Esophagus muscularis mucosa (tissue), 4 donors: ENCODE measurements at regions not wholly inside any gene's neighbourhood (a gene's known extent, or its start where the extent isn't known, plus 50 kb on each side); places are given as distances from the start of the nearest gene placed in this dataset.

Experiments used
- DNase-seq: peaks from one replicate; pipeline ENCODE4 v3.0.0-alpha.2; 2017; ENCODE audit errors: extremely low spot score
- H3K27ac ChIP-seq, 4 donors: fragments of 200-600 bp; sonication (generic); replicated peaks in 1 of 4; 1 replicate in 3 of 4; 2 replicates in 1 of 4; pipeline ENCODE4 v1.5.1; 2016 to 2019; ENCODE audit warnings: mild to moderate bottlenecking in 1 of 4
- H3K27me3 ChIP-seq, 4 donors: fragments of 200-600 bp; sonication (generic); one replicate each; pipeline versions ENCODE4 v1.5.1 to v1.6.0; 2016 to 2019
- H3K36me3 ChIP-seq, 4 donors: fragments of 200-600 bp; sonication (generic); one replicate each; pipeline ENCODE4 v1.5.1; 2016 to 2019
- H3K4me1 ChIP-seq, 4 donors: fragments of 200-600 bp; sonication (generic); one replicate each; pipeline ENCODE4 v1.5.1; 2016 to 2019
- H3K4me3 ChIP-seq, 4 donors: fragments of 200-600 bp; sonication (generic); 1 replicate in 2 of 4; 2 replicates in 2 of 4; pipeline ENCODE4 v1.5.1; 2016 to 2019; ENCODE audit warnings: mild to moderate bottlenecking in 4 of 4, moderate library complexity in 1 of 4
- H3K9me3 ChIP-seq, 4 donors: fragments of 200-600 bp; sonication (generic); 1 replicate in 3 of 4; 2 replicates in 1 of 4; pipeline ENCODE4 v1.5.1; 2016 to 2019
- EP300 ChIP-seq: sonication (generic); formaldehyde crosslinking; IDR thresholded peaks from one replicate; pipeline ENCODE4 v1.6.1; 2017; ENCODE audit warnings: antibody characterized with exemption
- POLR2A ChIP-seq: fragments of 450-650 bp; IDR thresholded peaks from one replicate; pipeline ENCODE4 v1.6.1; 2017; ENCODE audit warnings: antibody characterized with exemption, moderate library complexity, mild to moderate bottlenecking, low read depth
- POLR2AphosphoS5 ChIP-seq, 2 donors: sonication (generic); formaldehyde crosslinking; IDR thresholded peaks; one replicate each; pipeline ENCODE4 v1.6.1; 2017; ENCODE audit warnings: antibody characterized with exemption in 2 of 2
- WGBS: methylation state at CpG from one replicate; pipeline ENCODE4 v1.1.5; 2018; 5-methylcytosine and 5-hydroxymethylcytosine counted together
- intact Hi-C: fragments of 100-400 bp; cut with DNase I; formaldehyde crosslinking; loops from one replicate; pipeline ENCODE4 v1.15.1; 2023
- TF ChIP-seq, protein P1 (sequence below), 3 experiments: fragments of 200-600 bp in 2 of 3; fragments of 450-650 bp in 1 of 3; sonication (generic) in 2 of 3; IDR thresholded peaks; one replicate each; pipeline ENCODE4 v1.5.1; 2017 to 2019; ENCODE audit warnings: antibody characterized with exemption in 3 of 3, mild to moderate bottlenecking in 2 of 3, moderate library complexity in 1 of 3

DNA sequence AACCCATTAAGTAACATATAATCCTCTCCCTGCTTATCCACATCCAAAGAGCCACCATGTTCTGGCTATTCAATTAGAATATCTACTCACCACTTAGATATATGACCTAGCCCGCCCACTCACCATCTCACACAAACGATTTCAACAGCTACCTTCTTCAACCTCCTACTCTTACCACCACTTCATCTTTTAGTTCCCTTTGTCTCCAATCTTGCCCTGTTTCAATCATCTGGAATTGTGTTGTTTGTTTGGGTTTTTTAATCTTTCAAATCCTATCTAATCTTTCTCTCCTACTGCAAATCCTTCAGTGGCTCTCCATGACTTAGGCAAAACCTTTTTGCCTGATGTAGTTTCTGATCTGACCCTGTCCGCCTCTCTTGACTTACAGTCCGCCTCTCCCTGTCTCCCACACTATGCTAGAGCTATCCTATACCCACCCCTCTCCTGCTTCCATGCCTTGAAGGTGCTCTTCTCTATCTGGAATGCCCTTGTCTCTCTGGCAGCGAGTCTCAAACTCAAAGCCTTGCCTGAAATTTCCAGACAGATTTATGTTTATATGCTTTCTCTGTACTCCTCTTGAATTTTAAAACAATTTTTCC is 161.0 kb upstream of the CRY1 start:
- H3K27me3 ChIP-seq, result no peaks in the 10 kb centered on the region
- H3K36me3 ChIP-seq, result no peaks in the 10 kb centered on the region
- WGBS, result 77% methylated on average over 5 of the region's 5 CpGs
- no peak overlapping the region for H3K27ac ChIP-seq
- H3K9me3 ChIP-seq, result peaks cover 0 to 8% (median 4%) of the 10 kb centered on the region in 4 donors
- DNase-seq, result no peak
- no peaks in the 10 kb centered on the region for H3K4me1 ChIP-seq
- TF ChIP-seq, protein P1, sequence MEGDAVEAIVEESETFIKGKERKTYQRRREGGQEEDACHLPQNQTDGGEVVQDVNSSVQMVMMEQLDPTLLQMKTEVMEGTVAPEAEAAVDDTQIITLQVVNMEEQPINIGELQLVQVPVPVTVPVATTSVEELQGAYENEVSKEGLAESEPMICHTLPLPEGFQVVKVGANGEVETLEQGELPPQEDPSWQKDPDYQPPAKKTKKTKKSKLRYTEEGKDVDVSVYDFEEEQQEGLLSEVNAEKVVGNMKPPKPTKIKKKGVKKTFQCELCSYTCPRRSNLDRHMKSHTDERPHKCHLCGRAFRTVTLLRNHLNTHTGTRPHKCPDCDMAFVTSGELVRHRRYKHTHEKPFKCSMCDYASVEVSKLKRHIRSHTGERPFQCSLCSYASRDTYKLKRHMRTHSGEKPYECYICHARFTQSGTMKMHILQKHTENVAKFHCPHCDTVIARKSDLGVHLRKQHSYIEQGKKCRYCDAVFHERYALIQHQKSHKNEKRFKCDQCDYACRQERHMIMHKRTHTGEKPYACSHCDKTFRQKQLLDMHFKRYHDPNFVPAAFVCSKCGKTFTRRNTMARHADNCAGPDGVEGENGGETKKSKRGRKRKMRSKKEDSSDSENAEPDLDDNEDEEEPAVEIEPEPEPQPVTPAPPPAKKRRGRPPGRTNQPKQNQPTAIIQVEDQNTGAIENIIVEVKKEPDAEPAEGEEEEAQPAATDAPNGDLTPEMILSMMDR (IDR thresholded peaks at IDR 0.05), result no peak
- TF ChIP-seq POLR2AphosphoS5 (IDR thresholded peaks at IDR 0.05) (no peak), POLR2A (no peak), EP300 (no peak)
- H3K4me3 ChIP-seq, result no peak overlapping the region
- intact Hi-C loops, result no loop called here

DNA sequence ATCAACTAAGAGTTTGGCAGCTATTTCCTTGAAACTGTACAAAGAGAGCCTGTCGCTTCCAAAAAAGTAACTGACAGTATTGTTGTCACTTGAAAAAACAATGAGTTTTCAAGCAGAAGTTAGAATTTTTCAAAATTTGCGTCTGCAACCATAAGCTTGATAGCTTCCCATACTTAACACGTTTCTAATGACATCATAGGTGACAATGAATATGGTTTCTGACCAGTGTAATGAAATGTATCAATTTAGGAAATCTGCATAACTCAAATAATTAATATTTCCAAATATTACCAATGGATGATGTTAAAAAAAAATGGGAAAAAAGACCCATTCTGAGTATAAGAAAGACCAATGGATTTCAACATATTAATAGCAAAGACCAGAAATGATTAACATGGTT is 165.4 kb upstream of the CRY1 start:
- TF ChIP-seq, protein P1 (IDR thresholded peaks at IDR 0.05), result no peak
- TF ChIP-seq EP300, result no peak
- no peak for TF ChIP-seq POLR2A
- no peak for TF ChIP-seq POLR2AphosphoS5 (IDR thresholded peaks at IDR 0.05)
- 73% methylated on average over 3 of the region's 3 CpGs for WGBS

DNA sequence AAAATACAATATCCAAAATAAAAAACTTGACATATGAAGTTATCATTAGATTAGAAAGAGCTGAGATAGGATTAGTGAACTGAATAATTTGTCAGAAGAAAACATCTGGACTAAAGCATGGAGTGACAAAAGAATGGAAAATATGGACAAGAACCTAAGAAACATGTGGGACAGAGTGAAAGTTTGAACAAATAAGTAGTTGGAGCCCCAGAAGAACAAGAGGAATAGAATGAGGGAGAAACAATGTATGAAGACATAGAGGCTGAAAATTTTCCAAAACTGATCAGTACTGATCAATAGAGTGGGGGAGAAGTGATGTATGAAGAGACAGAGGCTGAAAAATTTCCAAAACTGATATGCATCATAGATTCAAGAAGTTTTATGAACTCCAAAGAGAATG is 170.6 kb upstream of the CRY1 start:
- intact Hi-C loops, result no loop called here
- no peaks in the 10 kb centered on the region for H3K9me3 ChIP-seq
- H3K27ac ChIP-seq, result no peak overlapping the region
- no peaks in the 10 kb centered on the region for H3K27me3 ChIP-seq
- no peaks in the 10 kb centered on the region for H3K36me3 ChIP-seq
- no peak for DNase-seq
- H3K4me1 ChIP-seq, result no peaks in the 10 kb centered on the region
- TF ChIP-seq EP300 (no peak), POLR2A (no peak), POLR2AphosphoS5 (IDR thresholded peaks at IDR 0.05) (no peak)
- TF ChIP-seq, protein P1 (IDR thresholded peaks at IDR 0.05), result no peak
- H3K4me3 ChIP-seq, result no peak overlapping the region

More for the DNA sequence above, 165.4 kb upstream of the CRY1 start:
- DNase-seq, result no peak
- H3K9me3 ChIP-seq, result peaks cover 0 to 8% (median 4%) of the 10 kb centered on the region in 4 donors
- H3K4me3 ChIP-seq, result no peak overlapping the region
- H3K27me3 ChIP-seq, result no peaks in the 10 kb centered on the region
- intact Hi-C loops, result no loop called here
- no peak overlapping the region for H3K27ac ChIP-seq
- H3K36me3 ChIP-seq, result no peaks in the 10 kb centered on the region
- H3K4me1 ChIP-seq, result no peaks in the 10 kb centered on the region

DNA sequence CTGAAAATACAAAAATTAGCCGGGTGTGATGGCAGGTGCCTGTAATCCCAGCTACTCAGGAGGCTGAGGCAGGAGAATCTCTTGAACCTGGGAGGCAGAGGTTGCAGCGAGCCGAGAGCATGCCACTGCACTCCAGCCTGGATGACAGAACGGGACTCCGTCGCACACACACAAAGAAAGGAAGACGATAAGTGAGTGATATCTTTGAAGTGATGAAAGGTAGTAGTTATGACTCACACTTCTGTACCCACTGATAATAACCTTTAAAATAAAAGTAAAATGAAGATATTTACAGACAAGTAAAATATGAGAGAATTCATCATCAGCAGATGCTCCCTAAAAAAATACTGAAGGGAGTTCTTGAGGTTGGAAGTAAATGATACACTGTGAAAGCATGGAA is 171.3 kb upstream of the CRY1 start:
- WGBS, result 92% methylated on average over 7 of the region's 7 CpGs

More for the DNA sequence above, 171.3 kb upstream of the CRY1 start:
- intact Hi-C loops, result no loop called here
- Histone ChIP-seq H3K36me3 (no peaks in the 10 kb centered on the region), H3K4me1 (no peaks in the 10 kb centered on the region), H3K27ac (no peak overlapping the region), H3K4me3 (no peak overlapping the region), H3K27me3 (no peaks in the 10 kb centered on the region), H3K9me3 (no peaks in the 10 kb centered on the region)
- DNase-seq, result no peak
- TF ChIP-seq EP300 (no peak), POLR2AphosphoS5 (IDR thresholded peaks at IDR 0.05) (no peak), POLR2A (no peak)
- TF ChIP-seq, protein P1 (IDR thresholded peaks at IDR 0.05), result no peak
